Activated T-cell treated with anti-CD3 and anti-CD28 coated beads for 24 hours (primary cell): ENCODE measurements at regions not wholly inside any gene's neighbourhood (a gene's known extent, or its start where the extent isn't known, plus 50 kb on each side); places are given as distances from the start of the nearest gene placed in this dataset.
"Not testable (repeated sequence)": the region's sequence is repeated elsewhere in the genome, so short reads cannot be mapped to it uniquely, and the experiment has no call there.

Experiments used
- DNase-seq: peaks from one replicate; pipeline ENCODE4 v3.0.0-alpha.2; 2020; ENCODE audit warnings: low read depth

DNA sequence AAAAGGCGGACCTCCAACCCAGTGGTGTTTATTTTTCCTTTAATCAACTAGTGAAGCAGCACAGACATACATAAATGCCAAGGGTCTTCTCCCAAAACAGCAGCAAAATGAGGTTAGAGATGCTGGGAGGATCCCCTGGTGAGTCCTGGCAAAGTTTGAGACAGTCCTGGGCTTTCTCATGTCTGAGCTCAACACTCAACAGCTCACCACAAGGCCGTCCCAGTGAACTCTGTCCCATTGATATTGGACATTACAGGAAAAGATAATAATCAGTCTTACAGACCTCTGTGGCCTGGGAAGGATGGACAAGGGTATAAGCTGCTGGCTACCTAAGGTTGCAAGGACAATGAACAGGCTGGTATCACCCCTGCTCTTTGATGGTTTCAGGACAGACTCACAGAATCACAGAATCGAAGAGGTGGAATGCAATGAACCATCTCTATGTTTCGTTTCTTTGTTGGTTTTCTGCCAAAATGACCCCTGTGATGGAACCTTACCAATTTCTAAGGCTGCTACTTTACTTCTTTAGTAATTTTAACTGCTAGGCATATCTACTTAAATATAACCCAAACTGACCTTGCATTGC, 551.8 kb downstream of the RAB28 start:
- no peak for DNase-seq

DNA sequence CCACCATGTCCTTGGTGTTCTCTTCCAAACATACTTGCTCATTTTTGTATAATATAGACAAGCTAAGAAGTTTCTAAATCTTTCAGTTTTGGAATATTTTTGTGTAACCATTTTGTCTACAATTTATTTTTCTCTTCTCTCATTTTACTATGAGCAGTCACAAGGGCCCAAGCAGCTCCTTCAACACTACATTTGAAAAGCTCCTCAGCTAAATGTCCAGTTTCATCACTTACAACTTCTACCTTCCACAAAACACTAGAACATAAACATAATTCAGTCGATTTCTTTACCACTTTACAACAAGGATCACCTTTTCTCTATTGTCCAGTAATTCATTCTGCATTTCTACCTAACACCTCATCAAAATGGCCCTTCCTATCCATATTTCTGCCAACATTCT, 554.4 kb downstream of the RAB28 start:
- DNase-seq = no peak

DNA sequence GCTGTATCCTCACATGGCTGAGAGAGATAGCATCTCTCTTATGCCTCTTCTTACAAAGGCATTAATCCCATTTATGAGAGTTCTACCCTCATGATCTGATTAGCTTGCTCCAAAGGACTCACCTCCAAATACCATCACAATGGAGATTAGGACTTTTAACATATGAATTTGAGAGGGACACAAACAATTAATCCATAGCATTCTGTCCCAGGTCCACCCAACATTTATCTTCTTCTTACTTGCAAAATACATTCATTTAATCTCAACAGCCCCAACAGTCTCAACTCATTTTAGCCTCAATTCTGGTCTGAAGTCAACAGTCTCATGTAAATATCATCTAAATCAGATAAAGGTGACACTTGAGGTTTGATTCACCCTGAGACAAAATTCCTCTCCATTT, 555.4 kb downstream of the RAB28 start:
- DNase-seq = no peak

DNA sequence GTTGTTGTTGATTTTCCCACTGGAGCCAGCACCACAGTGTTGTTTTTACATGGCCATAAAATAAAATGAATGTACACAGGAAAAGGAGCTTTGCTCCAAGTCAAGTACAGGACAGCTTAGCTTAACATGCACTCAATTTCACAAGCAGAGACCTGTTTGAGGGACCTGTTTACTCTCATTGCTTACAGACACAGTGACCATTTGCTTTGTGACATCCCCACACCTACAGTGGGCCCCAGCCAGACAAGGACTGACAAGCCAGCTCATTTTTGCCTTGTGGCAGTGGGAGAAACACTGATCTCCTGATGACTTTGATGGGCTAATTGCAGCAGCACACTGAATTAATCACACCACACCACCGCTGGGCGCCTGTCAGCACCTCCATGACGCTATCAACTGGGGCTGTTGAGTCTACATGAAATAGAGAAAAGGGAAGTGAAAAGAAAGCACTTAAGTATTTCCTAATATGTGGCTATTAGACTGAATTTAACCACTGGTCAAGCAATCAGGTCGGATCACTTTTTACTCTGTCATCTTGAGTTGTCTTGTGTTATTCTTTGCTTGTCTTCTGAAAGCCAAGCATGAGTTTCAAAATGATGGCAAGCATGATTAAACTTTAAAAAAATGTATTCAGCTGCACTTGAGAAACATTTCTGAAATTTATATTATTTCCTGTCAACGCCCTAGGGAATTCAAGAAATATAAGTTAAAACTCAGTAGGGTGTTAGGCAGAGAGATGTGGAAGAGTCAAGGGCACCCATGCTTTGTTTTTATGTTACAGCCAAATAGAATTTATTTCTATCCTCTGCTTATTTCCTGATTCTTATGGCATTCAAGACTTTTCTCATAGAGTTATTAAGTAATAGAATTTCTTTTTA, 557.7 kb downstream of the RAB28 start:
- no peak for DNase-seq

DNA sequence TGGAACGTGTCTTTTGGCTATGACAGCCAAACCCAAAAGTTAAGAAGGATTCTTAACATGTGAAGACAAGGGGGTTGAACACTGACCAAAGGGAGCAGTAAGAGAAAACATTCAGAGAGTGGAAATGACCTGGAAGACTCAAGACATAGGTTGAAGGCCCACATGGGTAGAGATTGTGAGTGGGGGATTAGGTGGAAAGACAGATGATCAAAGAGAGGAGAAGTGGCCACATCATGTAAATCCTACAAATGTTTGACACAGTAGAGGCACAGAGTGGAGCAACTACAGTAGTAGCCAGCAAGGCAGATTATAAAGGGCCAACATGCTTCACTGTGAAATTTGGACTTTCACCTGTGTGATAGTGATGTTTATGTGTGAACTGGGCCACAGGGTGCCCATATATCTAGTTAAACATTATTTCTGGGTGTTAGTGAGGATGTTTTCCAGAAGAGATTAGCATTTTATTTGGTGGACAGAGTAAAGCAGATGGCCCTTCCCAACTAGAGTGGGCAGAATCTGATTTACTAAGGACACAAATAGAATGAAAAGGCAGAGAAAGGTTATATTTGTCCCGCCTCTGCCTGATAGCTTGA, 559.3 kb downstream of the RAB28 start:
- no peak for DNase-seq

DNA sequence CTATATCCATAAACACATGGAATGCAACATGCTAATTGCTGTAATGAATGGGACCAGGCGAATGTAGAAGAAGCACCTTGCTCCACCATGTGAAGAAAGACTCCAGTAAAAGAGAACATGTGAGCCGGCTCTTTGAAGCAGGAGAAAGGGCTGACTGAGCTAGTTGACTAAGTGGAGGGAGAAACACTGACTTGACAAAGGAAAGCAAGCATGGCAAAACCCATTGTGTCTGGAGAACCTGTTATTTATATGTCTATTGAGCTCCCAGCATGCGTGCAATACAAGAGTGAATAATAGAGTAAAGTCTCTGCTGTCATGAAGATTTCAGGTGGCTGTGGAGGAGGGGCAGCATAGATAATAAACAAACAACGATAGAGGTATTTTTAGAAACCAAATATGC, 559.9 kb downstream of the RAB28 start:
- DNase-seq = no peak

DNA sequence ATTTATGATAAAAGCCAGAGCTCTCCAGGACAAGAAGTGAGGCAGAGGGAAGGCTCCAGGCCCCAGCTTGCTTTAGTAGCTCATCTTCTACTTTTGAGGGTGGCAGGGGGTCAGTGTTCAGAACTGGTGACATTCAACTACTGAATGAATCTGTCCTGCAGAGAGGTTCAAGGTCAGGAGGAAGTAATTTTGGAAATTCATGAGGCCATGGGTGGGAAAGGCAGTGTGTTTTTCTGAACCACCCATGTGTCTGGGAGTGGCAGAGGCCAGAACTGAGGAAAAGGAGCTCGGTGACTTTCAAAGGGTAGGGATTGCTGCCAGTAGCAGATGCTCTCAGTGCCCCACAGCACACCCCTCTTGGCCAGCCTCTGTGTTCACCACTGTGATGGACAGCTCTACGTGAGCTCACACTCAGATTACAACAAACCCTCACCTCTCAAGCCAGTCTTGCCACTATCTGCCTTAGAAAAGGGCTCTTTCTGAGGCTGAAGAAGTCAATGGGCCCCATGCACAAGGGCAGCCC, 571.2 kb downstream of the RAB28 start:
- no peak for DNase-seq

DNA sequence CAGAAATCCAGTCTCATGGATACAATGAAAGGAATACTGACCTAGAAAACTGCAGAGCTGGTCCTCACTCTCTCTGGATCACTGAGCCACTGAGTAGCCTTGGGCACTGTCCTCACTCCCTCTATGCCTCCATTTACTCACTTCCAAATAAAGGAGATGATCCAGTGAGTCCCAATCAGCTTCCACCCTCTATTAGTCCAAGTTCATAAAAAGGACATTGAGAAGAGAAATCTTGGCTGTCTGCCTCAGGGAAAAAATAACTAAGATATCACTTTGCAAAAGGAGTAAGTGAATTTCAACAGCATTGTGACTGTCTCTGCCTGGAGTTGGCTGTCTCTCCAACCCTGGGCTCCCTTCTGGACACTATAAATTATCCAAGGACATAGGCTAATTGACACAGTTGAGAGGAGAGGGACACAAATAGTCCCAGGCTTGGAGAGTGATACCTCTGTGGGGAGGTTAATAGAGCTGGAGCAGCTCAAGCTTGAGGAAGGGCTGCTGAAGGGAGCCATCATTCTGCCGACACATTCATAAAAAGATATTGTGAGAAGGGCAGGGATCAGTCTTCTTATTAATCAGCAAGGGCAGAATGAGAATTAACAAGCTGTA, 572.3 kb downstream of the RAB28 start:
- DNase-seq = no peak

DNA sequence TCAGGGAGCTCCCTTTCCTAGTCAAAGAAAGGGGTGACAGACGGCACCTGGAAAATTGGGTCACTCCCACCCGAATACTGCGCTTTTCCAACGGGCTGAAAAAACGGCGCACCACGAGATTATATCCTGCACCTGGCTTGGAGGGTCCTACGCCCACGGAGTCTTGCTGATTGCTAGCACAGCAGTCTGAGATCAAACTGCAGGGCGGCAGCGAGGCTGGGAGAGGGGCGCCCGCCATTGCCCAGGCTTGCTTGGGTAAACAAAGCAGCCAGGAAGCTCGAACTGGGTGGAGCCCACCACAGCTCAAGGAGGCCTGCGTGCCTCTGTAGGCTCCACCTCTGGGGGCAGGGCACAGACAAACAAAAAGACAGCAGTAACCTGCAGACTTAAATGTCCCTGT, 580.5 kb downstream of the RAB28 start:
- DNase-seq = not testable (repeated sequence)

DNA sequence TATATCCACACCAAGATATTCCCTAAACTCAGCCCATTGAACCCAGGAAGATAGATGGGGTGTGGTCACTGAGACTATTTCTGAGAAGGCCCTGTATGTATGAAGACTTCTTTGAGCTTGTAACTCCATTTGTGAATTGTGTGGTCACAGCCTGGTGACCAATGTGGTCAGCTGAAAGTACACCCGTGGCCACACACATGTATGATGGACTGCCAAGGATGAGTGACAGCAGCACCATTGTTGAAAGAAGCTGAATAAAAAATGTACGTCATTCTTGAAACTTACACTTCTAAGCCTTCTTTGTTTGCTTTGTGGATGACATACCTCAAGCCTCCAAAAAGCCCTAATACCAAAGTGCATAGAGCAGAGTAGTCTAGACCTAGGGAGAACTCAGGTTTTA, 581.4 kb downstream of the RAB28 start:
- DNase-seq = no peak

DNA sequence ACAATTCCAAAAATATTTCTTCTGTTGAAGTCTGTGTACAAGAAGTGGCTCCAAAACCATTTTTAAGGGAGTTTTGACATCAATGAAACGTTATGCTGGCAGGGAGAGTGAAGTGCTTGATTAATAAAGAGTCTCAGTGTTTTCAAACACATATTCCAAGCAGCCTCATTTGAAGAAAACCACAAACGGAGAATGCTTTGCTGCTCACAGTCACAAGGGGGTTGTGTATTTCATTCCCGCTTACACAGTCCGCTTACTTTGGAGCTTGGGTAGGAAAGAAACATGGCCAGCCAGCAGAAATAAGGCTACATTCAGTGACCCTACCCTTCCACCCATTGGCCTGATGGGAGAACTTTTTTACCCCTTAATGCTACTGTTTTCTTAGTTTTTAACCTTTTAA, 586.2 kb downstream of the RAB28 start:
- no peak for DNase-seq

DNA sequence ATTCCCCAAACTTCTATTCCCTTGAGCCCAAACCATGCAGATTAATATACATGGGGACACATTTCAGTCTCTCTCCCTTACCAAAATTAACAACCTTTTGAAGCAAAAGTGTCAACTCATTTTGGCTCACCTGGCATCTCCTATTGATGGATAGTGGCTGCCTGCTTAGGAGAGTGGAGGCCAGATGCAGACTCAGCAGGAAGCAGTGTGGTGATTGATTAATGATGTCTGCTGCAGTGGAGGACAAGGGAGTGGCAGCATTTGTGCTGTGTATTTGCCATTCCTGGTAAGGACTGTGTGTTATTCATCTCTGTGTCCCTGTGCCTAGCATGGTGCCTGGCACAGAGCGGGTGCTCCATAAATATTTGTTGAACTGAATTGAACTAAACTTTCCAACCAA, 590.1 kb downstream of the RAB28 start:
- no peak for DNase-seq

DNA sequence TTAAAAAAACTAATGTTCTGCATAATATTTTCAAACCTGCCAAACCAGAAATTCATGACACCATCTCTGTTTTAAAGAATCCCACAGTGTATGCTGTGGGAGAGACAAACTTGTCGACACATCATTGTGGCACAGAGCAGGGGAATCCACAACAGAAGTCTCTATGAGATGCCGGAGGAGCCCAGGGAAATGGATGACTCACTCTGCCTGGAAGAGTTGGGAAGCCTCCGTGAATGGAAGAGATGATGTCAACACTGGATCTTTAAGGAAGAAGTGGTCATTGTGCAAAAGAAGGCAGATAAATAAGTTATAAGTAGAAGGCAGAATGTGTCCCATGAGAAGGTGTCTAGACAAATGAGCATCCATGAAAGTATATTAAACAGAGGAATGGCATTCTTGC, 595.1 kb downstream of the RAB28 start:
- no peak for DNase-seq

DNA sequence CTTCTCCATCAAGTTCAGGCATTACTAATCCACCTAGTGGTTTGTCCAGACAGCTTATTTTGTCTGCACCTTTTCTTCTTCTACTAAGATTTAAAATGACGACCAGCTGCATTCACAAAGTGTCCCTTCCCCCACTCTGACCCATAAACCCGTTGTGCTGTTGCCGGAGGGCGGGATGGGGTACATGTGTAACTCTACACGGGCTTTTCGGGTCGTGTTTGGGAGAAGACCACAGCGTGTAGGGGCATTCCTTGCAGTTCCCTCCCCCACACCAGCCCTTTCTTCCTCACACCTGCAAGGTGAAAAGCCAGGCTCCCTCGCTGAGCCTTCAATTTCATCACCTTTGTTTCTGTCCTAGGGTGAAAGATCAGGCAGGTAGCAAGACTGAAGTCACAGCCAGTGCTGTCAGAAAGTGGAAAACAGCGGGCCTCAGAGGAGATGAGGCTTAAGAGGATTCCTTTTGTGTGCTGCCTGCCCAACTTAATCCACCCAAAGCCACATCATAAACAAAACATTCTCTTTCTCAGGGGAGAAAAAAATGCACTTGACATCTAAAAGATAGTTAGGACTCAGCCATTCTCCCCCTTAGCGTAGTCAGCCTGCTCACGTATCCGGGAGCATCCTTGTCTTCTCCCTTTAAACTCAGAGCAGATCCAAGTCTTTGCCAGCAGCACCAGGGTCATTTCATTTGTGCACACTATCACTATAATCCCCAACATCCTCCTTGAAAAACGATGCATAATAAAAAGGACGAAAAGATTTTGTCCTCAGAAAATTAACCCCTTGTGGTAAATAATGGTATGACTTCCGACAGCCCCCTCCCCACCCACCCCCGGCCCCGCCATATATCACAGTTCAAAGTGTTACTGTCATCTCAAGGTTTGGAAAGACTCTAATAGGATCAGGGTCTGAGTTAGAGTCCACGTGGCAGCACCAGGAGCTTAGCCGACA, 599.0 kb downstream of the RAB28 start:
- DNase-seq = no peak

DNA sequence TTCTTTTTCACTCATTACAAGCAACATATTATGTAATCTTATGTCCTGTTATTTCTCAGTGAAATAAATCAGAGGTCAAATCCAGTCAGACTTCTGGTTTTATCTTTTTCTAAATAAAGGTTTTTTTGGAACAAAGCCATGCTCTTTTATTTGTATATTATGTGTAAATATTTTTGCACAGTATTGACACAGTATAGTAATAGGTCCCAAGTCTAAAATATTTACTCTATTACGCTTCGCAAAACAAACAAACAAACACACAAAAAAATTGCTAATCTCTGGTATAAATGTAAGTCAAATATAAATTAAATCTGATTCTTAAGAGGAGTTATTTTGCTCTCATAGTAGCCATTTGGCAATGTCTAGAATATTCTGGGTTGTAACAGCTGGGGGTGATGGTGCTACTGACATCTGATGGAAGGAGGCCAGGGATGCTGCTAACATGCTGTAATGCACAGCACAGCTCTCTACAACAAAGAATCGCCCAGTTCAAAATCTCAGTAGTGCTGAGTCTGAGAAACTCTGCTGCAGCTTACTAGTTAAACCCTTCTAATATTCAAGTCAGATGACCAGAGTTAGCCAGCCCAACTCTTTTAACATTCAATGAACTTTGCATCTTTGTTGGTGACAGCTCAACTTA, 602.1 kb downstream of the RAB28 start:
- DNase-seq = no peak

DNA sequence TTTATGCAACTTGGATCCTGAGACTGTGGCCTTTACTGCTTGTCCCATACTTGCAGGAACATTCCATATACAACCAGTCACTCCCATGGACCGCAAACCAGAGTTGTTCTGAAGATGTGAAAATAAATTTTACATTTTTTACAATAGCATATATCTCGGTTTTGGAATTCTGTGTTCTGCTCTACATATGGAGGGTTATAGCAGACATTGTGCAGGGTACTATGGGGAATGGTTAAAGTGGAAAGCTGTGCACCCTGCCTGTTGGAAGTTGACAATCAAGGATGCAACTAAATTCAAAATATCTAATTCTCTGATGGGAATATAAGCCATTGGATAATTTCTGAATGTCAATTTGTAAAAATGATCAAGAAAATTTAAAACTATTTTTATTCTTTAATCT, 603.3 kb downstream of the RAB28 start:
- no peak for DNase-seq

DNA sequence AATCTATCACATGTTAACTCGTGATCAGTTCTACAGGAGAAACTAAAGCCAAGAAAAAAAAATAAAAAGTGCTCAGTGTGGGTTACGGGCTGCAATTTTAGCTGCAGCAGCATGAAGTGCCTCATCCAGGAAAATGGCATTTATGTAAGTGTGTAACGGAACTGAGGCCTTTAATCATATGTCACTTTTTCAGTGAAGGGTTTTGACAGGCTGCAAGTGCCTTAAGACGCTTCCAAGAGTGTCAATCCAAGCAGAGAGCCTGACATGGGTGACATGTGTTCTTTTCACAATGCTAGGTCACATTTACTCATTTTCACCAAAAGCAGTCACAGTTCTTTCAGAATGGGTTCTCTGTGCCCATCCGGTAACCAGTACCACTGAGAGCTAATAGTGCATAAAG, 604.6 kb downstream of the RAB28 start:
- no peak for DNase-seq

DNA sequence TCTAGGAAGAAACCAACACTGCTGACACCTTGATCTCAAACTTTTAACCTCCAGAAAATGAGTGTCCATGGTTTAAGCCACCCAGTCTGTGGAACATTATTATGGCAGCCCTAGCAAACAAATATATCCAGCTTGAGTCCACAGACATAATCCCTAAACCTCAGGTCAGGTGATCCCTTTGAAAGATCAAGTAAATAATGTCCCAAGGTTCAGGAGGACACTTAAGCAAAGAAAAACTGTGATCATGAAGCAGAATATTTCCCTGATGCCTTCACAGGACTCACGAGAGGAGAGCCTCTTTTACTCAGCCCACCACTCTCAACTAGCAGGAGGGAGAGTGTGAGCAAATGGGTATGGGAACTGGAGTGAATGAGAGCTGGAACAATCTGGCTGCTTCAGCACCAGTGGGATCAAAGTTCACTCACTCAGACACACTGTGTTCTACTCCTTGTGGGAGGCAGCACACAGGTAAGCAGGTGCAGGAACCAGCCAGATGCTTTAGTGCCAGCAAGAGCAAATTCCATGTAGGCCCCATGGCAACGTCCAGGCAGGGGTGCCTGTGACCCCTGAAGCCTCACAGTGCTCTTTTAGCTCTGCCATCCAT, 608.4 kb downstream of the RAB28 start:
- DNase-seq = no peak

DNA sequence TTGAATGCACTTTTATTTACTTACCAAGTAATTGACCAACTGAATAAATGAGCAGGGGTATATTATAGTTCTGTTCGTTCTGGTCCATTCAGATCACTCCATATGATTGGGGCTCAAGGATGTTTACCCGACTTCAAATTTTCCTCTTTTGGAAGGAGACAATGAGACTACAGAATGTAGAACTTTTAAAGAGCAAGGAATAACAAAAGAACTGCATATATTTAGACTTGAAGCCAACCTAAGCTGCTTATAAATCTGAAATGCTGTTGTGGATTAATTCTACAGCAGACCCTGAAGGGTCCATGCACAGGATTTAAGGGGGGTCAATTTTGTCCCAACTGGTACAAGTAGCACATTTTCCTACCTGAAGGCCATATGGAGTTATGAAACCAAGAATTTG, 610.8 kb downstream of the RAB28 start:
- no peak for DNase-seq

DNA sequence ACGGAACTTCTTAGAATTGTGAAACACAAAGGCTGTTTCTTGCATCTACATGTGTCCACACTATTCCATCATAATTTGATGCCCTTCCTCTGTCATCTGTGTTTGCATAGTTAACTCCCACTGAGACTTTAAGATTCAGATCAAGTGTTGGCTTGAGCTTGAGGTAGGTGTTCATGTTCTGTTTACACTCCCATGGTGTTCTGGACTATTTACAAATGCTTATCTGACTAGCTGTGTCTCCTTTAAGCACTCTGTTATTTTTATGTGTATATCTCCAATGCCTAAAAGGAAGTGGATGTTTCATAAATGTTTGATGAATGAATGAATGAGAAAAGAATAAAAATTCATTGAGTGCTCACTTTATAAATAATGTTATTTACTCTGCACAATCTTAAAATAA, 622.7 kb downstream of the RAB28 start:
- no peak for DNase-seq
